SH-SY5Y (cell line): ENCODE measurements at regions not wholly inside any gene's neighbourhood (a gene's known extent, or its start where the extent isn't known, plus 50 kb on each side); places are given as distances from the start of the nearest gene placed in this dataset.

Experiments used
- GATA2 ChIP-seq: IDR thresholded peaks from 2 replicates; pipeline ENCODE4 v1.6.1; 2011; ENCODE audit warnings: mild to moderate bottlenecking, low read depth, low read length
- GATA3 ChIP-seq: IDR thresholded peaks from 2 replicates; pipeline ENCODE4 v1.6.1; 2011; ENCODE audit warnings: low read depth, mild to moderate bottlenecking, low read length, moderate library complexity

- no peak for TF ChIP-seq GATA2
- TF ChIP-seq GATA3, result no peak
Observed at GRCh38 chr16:64158941-64159588, 962.8 kb downstream of the CDH11 start.
